Activated naive CD8-positive, alpha-beta T cell treated with anti-CD3 and anti-CD28 coated beads, Interleukin-2, amount 50 U/mL, for 16 hours (primary cell): ENCODE measurements at regions not wholly inside any gene's neighbourhood (a gene's known extent, or its start where the extent isn't known, plus 50 kb on each side); places are given as distances from the start of the nearest gene placed in this dataset.
"Not testable (repeated sequence)": the region's sequence is repeated elsewhere in the genome, so short reads cannot be mapped to it uniquely, and the experiment has no call there.

ENCODE experiments used
- DNase-seq: peaks from one replicate; pipeline ENCODE4 v3.0.0-alpha.2; 2020; ENCODE audit warnings: low read depth, low spot score

DNA sequence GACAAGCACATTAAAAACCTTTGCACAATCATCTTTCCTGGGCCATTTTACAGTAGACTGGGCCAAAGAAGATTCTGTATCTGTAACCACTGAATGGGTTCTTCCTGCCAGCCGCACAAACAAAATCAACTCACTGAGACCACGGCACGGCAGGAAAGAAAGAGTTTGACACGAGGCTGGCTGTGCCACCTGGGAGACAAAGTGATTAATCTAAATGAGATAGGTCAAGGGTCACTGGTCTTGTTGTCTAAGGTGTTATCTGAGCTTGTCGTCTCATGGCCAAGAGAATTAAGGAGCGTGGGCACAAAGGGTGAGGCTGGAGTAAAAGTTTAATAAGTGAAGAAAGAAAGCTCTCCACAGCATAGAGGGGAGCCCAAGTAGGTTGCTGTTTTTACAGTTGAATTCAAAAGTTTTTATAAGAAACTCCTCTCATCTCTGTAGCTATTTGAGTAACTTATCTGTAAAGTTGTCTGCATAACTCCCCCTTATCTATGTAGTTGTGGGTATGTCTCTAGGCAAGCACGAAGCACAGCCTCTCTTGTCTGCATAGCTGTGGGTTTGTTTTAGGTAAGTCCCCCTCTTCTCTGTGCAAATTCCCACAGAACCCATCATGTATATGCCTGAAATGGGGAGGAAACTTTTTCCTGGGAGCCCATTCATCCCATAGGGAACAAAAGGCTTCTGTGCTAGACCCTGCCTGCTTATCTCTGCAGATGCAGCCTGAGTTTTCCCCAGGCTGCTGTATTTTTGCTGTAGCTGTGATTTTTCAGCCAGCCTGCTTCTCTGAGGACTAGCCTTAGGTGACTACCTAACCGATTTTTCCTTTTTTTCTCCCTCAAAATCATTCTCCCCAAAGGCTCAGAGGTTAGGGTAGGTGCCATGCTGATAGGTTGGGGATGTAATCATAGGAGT, 1314.6 kb upstream of the TMEM132C start:
- no peak for DNase-seq

DNA sequence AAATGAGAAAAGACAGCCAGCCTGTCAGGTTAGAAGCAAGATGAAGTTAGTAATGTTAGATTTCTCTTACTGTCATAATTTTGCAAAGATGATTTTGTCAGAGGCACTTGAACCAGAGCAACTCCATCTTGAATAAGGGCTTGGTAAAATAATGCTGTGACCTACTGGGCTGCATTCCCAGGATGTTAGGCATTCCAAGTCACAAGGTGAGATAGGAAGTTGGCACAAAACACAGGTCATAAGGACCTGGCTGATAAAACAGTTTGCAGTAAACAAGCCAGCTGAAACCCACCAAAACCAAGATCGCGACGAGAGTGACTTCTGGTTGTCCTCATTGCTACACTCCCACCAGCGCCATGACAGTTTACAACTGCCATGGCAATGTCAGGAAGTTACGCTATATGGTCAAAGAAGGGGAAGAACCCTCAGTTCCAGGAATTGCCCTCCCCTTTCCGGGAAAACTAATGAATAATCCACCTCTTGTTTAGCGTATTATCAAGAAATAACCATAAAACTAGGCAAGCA, 1313.5 kb upstream of the TMEM132C start:
- no peak for DNase-seq

DNA sequence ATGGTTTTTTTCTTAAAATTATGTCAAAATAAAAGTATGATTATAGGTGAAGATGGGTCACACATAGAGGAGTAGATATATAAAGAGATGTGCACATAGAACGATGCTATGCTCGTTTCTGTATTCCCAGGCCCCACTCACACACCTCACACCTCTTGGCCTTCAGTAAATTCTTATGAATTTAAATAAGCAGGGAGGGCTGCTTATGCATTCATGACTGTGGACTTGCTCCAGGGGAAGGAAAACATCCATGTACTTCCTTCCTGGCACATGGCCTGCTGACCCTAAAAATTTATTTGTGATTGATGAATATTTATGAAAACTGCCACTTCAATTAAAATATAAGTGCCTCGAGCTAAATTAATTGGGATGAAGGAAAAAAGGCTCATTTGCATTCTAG, 1306.7 kb upstream of the TMEM132C start:
- no peak for DNase-seq

DNA sequence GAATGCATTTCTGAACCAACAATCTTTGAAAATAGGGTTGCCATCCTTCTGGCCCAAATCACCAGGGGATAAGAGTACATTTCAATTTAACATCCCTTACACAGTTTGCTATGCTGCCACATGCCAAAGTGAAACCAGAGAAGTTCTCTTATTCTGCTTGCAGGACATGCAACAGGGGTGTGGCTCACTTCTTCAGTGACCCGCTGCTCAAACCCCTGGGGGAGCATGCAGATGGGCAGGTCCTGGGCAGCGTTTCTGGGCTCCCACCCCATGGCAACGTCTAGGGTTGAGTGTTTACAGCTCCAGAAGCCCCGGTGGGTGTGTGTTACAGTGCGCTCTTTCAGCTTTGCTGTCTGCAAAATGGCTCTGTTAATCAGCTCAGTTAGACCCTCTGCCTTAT, 1306.3 kb upstream of the TMEM132C start:
- DNase-seq: no peak

DNA sequence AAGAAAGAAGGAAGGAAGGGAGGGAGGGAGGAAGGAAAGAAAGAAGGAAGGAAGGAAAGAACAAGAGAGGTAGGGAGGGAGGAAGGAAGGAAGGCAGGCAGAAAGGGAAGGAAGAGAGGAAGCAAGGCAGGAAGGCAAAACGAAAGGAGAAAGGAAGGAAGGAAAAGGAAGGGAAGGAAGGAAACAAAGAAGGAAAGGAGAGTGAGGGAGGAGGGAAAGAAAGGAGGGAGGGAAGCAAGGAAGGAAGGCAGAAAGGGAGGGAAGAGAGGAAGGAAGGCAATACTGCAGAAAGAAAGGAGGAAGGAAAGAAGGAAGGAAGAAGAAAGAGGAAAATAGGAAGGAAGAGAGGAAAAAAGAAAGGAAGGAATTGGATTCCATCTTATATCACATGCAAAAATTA, 1303.1 kb upstream of the TMEM132C start:
- no peak for DNase-seq

DNA sequence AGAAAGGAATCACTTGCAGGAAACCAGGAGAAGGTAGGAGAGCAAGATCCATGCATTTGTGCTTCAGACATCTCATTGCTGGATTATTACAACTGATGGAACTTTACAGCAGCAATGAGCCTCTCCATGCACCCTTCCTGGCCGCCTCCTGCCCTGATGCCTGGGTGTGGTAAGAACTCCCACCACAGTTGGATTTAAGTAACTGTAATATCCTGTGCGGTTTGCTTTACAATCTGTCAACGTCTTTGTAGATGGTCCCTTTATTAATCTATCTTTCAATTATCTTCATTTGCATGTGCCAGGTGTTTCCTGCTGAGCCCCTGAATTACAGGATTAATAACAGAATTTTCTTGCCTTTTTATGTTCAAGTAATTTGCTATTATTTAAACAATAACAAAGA, 1300.5 kb upstream of the TMEM132C start:
- DNase-seq: no peak

DNA sequence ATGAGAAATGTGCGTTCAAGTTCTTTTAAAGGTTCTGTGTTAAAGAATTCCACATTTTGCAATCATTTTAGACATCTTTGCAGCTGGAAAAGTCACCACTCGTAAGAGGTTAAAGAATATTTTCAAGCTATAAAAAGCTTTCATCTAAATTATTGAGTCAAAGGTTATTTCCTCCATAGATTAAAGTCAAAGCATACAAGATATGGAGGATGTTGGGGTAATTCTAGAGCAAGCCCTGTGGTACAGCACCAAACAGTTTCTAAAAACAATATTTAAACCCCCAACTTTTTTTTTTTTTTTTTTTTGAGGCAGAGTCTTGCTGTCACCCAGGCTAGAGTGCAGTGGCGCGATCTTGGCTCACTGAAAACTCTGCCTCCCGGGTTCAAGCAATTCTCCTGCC, 1299.8 kb upstream of the TMEM132C start:
- no peak for DNase-seq

DNA sequence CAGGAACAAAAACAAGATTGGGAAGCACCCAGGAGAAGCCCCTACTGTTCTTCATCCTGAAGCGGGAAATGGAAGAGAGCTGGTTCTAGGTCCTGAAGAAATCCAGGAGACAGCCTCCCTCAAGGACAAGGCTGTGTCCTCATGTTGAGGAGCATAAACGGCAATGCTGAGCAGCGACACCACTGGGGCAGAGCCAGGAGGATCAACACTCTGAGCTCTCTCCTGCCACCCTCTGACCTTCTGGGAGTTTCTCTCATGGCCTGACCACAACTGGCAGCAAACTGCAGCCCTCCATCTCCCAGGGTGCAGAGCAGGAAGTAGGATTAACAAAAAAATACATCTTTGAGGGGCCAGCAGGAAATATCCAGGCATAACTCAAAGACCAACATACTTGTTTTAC, 1292.2 kb upstream of the TMEM132C start:
- DNase-seq: no peak

DNA sequence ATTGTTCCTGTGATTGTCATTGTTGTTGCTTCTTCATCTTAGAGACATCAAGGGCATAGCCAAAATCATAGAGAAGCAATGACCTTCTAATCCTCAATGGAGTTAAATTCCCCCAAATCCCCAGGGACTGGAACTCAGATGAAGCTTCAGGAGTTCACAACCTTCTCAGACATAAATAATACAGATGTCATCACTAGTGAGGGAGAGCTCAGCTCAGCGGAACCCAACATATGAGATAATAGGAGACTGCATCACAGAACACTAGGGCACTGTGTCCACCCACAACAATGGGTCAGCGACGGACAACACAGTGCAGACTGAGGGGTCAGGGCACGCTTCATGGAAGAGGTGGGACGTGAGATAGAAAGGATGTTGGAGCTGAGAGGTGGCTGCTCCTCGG, 1290.4 kb upstream of the TMEM132C start:
- DNase-seq: no peak

DNA sequence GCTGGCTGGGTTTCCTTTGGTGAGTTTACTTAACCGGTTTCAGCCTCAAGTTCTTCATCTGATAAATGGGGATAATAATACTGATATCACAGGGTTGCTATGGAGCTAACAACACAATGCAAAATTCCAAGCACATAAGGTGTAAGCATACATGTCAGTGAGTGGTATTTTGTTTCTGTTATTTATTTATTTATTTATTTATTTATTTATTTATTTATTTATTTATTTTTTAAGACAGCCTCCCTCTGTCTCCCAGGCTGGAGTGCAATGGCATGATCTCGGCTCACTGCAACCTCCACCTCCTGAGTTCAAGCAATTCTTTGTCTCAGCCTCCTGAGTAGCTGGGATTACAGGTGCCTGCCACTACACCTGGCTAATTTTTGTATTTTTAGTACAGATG, 1287.4 kb upstream of the TMEM132C start:
- not testable (repeated sequence) for DNase-seq

DNA sequence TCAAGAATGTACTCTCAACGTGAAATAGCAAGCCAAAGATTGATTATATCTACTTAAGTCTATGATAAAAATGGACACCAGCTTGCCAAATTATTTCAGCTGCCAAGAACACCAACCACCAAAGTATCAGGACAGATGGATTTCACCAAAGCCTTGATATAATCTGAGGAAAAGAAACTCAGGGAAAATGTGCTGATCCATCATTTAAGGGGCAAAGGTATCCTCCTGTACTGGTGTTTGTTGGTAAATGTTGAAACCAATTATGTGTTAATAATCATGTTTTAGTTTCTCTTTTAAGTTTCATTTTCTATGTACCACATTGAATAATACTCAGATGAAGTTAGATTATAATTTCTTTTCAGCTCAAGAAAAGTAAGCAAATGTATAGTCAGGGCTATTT, 1284.3 kb upstream of the TMEM132C start:
- no peak for DNase-seq

DNA sequence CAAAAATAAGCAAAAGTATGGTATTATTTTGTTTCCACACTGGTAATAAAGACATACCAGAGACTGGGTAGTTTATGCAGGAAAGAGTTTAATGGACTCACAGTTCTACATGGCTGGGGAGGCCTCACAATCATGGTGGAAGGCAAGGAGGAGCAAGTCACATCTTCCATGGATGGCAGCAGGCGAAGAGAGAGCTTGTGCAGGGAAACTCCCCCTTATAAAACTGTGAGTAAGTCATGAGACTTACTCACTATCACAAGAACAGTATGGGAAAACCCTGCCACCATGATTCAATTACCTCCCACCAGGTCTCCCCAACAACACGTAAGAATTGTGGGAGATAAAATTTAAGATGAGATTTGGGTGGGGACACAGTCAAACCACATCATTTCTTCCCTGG, 1283.2 kb upstream of the TMEM132C start:
- not testable (repeated sequence) for DNase-seq

DNA sequence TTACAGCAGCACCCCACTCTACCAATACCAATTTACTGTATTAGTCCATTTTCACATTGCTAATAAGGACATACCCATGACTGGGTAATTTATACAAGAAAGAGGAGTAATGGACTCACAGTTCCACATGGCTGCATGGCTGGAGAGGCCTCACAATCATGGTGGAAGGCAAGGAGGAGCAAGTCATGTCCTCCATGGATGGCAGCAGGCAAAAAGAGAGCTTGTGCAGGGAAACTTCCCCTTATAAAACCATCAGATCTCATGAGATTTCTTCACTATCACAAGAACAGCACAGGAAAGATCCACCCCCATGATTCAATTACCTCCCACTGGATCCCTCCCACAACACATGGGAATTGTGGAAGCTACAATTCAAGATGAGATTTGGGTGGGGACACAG, 1281.3 kb upstream of the TMEM132C start:
- DNase-seq: not testable (repeated sequence)

DNA sequence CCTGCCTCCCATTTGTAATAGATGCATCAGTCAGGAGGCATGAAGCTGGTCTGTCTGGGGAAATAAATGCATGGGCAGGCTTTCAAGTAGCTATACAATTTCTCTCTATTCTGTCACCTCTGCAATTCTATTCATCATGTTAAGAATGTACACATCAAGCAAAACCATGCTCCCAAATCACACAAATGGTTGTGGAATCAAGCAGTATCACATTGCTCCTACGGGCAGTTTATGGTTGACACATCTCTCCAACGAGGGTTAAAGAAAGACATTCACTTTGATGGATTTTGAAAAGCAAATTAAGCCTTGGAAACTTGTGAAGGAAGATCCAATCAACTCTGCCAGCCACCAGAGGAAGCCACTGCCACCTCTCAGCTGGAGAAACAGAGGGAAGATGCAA, 1277.4 kb upstream of the TMEM132C start:
- DNase-seq: no peak

DNA sequence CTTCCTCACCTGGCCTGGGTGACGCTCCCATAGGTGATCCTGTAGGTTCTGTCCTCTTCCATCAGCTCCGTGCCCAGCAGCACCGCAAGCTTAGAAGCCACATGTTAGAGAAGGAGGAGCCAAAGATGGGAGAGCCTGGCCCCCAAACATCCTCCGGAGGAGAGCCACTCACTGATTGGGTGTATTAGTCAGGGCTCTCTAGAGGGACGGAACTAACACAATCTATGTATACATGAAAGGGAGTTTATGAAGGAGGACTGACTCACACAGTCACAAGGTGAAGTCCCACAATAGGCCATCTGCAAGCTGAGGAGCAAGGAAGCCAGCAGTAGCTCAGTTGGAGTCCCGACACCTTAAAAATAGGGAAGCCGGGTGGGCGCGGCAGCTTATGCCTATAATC, 1273.1 kb upstream of the TMEM132C start:
- DNase-seq: no peak

DNA sequence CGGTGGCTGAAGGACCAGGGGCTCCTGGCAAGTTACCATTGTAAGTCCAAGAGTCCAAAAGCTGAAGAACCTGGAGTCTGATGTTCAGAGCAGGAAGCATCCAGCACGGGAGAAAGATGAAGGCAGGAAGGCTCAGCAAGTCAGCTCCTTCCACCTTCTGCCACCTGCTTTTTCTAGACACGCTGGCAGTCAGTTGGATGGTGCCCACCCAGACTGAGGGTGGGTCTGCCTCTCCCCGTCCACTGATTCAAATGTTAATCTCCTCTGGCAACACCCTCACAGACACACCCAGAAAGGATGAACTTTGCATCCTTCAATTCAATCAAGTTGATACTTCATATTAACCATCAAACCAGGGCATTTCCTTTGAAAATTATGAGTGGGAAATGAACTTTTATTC, 1272.4 kb upstream of the TMEM132C start:
- DNase-seq: no peak

DNA sequence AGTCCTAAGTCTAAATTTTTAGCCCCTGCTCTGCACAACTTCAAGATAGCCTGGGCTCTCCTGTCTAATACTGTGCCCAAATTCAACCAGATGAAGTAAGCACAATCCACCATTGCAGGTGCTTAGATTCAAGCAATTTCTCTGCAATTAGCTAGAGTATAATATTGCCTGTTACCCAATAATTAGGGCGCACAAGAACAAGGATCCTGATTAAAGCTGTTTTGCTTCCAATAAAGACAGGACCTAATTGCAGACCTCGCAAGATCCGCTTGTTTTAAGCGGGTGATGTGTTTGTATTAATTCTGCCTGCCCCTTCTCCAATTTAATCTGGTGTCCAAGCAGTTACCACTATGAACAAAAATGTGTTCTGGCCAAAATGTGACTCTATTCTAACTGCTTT, 1268.9 kb upstream of the TMEM132C start:
- no peak for DNase-seq

DNA sequence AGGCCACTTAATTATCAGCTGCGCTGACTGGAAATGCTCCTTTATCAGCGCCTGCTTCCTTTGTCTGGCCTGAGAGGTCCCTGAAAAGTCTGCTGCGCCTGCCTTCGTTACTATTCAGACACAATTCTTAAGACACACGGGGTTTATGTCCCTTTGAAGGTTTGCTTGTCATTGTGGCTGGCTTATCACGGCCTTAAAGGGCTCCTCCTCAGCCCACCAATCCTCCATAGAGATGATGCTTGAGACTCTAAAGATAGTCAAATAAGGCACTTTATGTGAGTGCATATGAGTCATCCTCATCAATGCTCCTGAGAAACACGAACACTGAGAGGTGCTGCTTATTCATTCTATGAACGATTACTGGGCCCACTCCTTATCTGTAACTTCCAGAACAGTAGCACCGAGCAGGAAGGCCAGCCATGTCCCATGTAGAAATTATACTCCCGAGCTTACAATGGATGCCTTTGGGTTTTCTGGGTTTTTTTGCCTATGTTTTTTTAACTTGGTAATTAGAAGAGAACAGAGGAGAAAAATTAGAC, 1268.2 kb upstream of the TMEM132C start:
- no peak for DNase-seq

DNA sequence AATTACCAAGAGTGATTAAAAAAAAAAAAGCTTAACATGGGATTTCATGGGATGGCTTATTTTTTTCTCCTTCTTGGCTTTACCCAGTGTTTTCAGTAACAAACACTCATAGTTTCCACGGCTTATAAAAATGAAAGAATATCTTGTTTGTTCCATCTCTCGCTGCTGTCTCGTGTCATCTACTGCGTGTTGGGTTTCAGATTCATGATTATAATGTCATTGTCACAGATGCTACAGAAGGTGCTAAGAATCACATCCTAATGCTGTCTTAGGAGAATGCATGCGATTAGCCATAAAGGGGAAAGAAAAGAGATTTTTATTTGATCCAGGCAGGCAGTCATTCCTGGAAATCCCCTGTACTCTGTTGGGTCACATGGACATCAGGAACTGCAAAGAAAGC, 1267.6 kb upstream of the TMEM132C start:
- no peak for DNase-seq

DNA sequence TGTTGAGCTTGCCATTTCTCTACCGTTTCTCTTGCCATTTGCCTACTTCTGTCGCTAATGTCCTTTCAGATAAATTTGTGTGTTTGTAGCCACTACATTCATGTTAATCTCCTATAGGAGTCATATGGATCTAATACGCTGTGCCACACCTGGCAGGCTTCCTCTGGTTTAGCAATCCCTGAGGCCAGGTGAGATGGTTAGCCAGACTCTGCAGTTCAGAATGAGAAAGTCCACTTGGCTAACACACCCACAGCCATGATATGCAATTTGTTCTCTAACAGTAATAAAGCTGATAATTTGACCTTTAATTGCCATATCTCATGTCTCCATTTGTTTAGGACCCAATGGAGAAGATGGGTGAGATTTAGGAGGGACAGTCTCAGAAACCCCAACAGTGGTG, 1261.6 kb upstream of the TMEM132C start:
- DNase-seq: no peak

DNA sequence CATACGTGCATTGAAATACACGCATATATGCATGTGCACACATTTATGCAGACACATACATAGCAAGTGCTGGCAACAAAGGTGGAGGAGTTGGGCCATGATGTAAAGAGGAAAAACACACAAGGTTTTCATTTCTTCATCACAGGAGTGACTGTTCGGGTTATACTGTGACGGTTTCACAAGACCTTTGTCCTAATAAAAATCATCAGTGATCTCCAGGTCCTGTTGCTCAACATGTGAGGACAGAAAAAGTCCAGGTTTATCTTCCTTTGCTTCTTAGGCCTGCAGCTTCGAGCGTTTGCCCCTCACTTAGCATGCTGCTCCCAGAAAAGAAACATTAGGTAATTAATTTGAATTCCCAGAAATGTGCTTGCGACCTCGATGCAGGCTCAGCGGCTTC, 1260.0 kb upstream of the TMEM132C start:
- no peak for DNase-seq

DNA sequence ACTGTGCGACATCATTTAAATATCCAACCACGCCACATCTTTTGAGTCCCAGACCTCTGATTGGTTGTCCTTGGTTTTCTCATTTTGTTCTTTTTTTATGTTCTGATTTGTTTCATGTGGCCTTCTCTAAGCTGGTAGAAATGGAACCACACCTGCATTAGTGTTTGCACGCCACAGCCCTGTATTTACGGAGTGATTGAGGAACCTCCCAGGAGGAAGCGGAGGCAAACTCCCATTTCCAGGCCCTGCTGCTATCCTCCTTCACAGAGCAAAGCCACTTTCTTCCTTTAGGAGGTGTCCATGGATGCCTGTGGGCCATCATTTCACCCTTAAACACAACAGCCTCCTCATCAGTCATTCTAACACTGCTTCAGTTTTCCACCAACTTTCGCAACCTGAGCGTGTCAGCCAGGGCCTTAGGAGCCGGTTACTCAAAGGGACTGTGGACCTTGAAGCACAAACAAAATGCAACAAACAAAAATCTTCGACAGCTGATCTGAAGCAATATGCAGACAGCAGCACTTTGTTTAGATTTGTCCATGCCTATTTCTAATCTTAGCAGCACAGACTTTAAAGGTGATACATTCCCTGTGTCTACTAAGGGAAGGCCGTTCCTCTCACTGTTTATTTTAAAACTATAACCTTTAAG, 1258.1 kb upstream of the TMEM132C start:
- DNase-seq: no peak

DNA sequence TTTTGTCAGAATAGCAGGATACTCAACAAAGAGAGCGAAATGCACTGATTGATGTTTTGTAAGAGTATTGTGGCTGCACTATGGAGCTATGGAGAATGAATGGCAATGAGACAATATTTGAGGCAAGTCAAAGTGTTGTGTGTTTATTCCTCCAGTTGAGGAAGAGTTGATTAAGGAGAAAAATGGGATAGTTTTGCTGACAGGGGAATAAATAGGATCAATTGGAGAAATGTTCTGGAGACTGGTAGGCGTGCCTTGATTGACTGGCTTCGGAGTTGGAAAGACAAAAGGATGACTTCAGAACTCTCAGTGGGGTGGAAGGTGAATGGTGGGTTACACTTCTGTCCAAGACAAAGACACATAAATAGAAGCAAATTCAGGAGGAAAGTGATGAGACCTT, 1254.9 kb upstream of the TMEM132C start:
- no peak for DNase-seq
